ENCODE measurements at regions not wholly inside any gene's neighbourhood (a gene's known extent, or its start where the extent isn't known, plus 50 kb on each side); places are given as distances from the start of the nearest gene placed in this dataset.
"Not testable (repeated sequence)": the region's sequence is repeated elsewhere in the genome, so short reads cannot be mapped to it uniquely, and the experiment has no call there.

- DNase-seq: not testable (repeated sequence)
Measured at GRCh38 chr12:88667615-88668014, 87.3 kb upstream of the KITLG start.

GRCh38 chr12:88665071-88665470 lies 84.8 kb upstream of the KITLG start:
- no peak for DNase-seq

- no peak for DNase-seq
Measured at GRCh38 chr12:88662961-88663360, 82.7 kb upstream of the KITLG start.

GRCh38 chr12:88662093-88662492 lies 81.8 kb upstream of the KITLG start:
- no peak for DNase-seq

GRCh38 chr12:88658009-88658408 lies 77.7 kb upstream of the KITLG start:
- DNase-seq: no peak

- no peak for DNase-seq
Measured at GRCh38 chr12:88650715-88651114, 70.4 kb upstream of the KITLG start.

- DNase-seq: no peak
Measured at GRCh38 chr12:88648625-88649024, 68.4 kb upstream of the KITLG start.

- DNase-seq: no peak
Measured at GRCh38 chr12:88646824-88647223, 66.6 kb upstream of the KITLG start.

GRCh38 chr12:88645816-88646215 lies 65.5 kb upstream of the KITLG start:
- DNase-seq: no peak

- no peak for DNase-seq
Measured at GRCh38 chr12:88644946-88645702, 64.9 kb upstream of the KITLG start.

- no peak for DNase-seq
Measured at GRCh38 chr12:88643685-88644084, 63.4 kb upstream of the KITLG start.

GRCh38 chr12:88642675-88643431 lies 62.6 kb upstream of the KITLG start:
- no peak for DNase-seq

- DNase-seq: no peak
Measured at GRCh38 chr12:88638966-88639760, 58.9 kb upstream of the KITLG start.

GRCh38 chr12:88638388-88638787 lies 58.1 kb upstream of the KITLG start:
- DNase-seq: no peak

GRCh38 chr12:88634008-88634407 lies 53.7 kb upstream of the KITLG start:
- no peak for DNase-seq

GRCh38 chr12:88633312-88633711 lies 53.0 kb upstream of the KITLG start:
- no peak for DNase-seq

- DNase-seq: no peak
Measured at GRCh38 chr12:88630561-88630960, 50.3 kb upstream of the KITLG start.

All from stimulated activated CD8-positive, alpha-beta memory T cell treated with anti-CD3 and anti-CD28 coated beads, Interleukin-4, amount 100 ng/mL, for 48 hours (primary cell).